ENCODE measurements at regions not wholly inside any gene's neighbourhood (a gene's known extent, or its start where the extent isn't known, plus 50 kb on each side); places are given as distances from the start of the nearest gene placed in this dataset.

- TF ChIP-seq CREB1 (IDR thresholded peaks at IDR 0.05; ENCODE audit: low read depth) (no peak), SUPT20H (IDR thresholded peaks at IDR 0.05; ENCODE audit: borderline replicate concordance, control insufficient read depth, low read depth, low read length) (no peak), CTCF (IDR thresholded peaks at IDR 0.05 in 2 of 3, conservative IDR thresholded peaks at IDR 0.05 in 1 of 3; ENCODE audit: control insufficient read depth in 2 of 3, extremely low read depth in 1 of 3, insufficient read depth in 1 of 3, low read depth in 3 of 3, low read length in 3 of 3) (no peak), PML (IDR thresholded peaks at IDR 0.05; ENCODE audit: low read length) (no peak), SREBF1 (IDR thresholded peaks at IDR 0.05; ENCODE audit: low read length) (no peak), EZH2 (IDR thresholded peaks at IDR 0.05; ENCODE audit: borderline replicate concordance, control insufficient read depth, low read depth, low read length) (no peak), NR2C2 (IDR thresholded peaks at IDR 0.05; ENCODE audit: borderline replicate concordance, control insufficient read depth, insufficient read length, low read depth) (no peak), ZBED1 (IDR thresholded peaks at IDR 0.05; ENCODE audit: borderline replicate concordance) (no peak), SPI1 (IDR thresholded peaks at IDR 0.05; ENCODE audit: borderline replicate concordance, insufficient read depth, low read depth, low read length) (no peak), RAD21 (IDR thresholded peaks at IDR 0.05; ENCODE audit: insufficient read depth, low read depth, low read length) (no peak)
- TF ChIP-seq, protein P1, sequence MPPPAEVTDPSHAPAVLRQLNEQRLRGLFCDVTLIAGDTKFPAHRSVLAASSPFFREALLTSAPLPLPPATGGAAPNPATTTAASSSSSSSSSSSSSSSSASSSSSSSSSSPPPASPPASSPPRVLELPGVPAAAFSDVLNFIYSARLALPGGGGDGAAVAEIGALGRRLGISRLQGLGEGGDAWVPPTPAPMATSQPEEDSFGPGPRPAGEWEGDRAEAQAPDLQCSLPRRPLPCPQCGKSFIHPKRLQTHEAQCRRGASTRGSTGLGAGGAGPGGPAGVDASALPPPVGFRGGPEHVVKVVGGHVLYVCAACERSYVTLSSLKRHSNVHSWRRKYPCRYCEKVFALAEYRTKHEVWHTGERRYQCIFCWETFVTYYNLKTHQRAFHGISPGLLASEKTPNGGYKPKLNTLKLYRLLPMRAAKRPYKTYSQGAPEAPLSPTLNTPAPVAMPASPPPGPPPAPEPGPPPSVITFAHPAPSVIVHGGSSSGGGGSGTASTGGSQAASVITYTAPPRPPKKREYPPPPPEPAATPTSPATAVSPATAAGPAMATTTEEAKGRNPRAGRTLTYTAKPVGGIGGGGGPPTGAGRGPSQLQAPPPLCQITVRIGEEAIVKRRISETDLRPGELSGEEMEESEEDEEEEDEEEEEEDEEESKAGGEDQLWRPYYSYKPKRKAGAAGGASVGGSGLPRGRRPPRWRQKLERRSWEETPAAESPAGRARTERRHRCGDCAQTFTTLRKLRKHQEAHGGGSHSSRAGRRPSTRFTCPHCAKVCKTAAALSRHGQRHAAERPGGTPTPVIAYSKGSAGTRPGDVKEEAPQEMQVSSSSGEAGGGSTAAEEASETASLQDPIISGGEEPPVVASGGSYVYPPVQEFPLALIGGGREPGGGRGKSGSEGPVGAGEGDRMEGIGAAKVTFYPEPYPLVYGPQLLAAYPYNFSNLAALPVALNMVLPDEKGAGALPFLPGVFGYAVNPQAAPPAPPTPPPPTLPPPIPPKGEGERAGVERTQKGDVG (CRISPR knock-in tag; IDR thresholded peaks at IDR 0.05): no peak
Measured at GRCh38 chr4:143282211-143282707, 54.4 kb upstream of the GAB1 start.

Data from GM12878 (cell line).